HepG2 (cell line): ENCODE measurements at regions not wholly inside any gene's neighbourhood (a gene's known extent, or its start where the extent isn't known, plus 50 kb on each side); places are given as distances from the start of the nearest gene placed in this dataset.

ENCODE experiments used
- CAMTA2 ChIP-seq: sonication (generic); formaldehyde crosslinking; IDR thresholded peaks from 2 replicates; pipeline ENCODE4 v1.4.0; 2020; ENCODE audit warnings: mild to moderate bottlenecking, missing genetic modification reagents, borderline replicate concordance
- CEBPG ChIP-seq: IDR thresholded peaks from 2 replicates; pipeline ENCODE4 v1.6.1; 2016
- CHCHD3 ChIP-seq: sonication (generic); formaldehyde crosslinking; IDR thresholded peaks from 2 replicates; pipeline ENCODE4 v1.8.0; 2022; ENCODE audit warnings: mild to moderate bottlenecking, missing genetic modification reagents, moderate library complexity
- ELF1 ChIP-seq: sonication (generic); formaldehyde crosslinking; IDR thresholded peaks from 2 replicates; pipeline ENCODE4 v1.4.0; 2020; ENCODE audit warnings: missing genetic modification reagents
- ETV6 ChIP-seq: sonication (generic); formaldehyde crosslinking; conservative IDR thresholded peaks from 2 replicates; pipeline ENCODE4 v1.4.0; 2020; ENCODE audit warnings: missing genetic modification reagents
- GPN1 ChIP-seq: sonication (generic); formaldehyde crosslinking; IDR thresholded peaks from 2 replicates; pipeline ENCODE4 v1.5.1; 2020; ENCODE audit warnings: missing genetic modification reagents, borderline replicate concordance
- KLF15 ChIP-seq: sonication (generic); formaldehyde crosslinking; IDR thresholded peaks from 2 replicates; pipeline ENCODE4 v1.8.1; 2023; ENCODE audit warnings: borderline replicate concordance, mild to moderate bottlenecking, inconsistent platforms, missing genetic modification reagents, mixed read lengths
- MXD4 ChIP-seq: IDR thresholded peaks from 2 replicates; pipeline ENCODE4 v1.6.1; 2016; ENCODE audit warnings: mild to moderate bottlenecking, missing biosample characterization, missing genetic modification reagents
- NFKBIZ ChIP-seq: IDR thresholded peaks from 2 replicates; pipeline ENCODE4 v1.6.1; 2018; ENCODE audit warnings: missing genetic modification reagents, missing compliant biosample characterization
- PHB2 ChIP-seq: fragments of 450-650 bp; IDR thresholded peaks from 2 replicates; pipeline ENCODE4 v1.6.1; 2018; ENCODE audit not compliant: partially characterized antibody
- RORA ChIP-seq: sonication (generic); formaldehyde crosslinking; IDR thresholded peaks from 2 replicates; pipeline ENCODE4 v1.5.0; 2020; ENCODE audit warnings: mild to moderate bottlenecking, missing genetic modification reagents, moderate library complexity
- SAFB2 ChIP-seq: sonication (generic); formaldehyde crosslinking; IDR thresholded peaks from 2 replicates; pipeline ENCODE4 v1.5.1; 2020; ENCODE audit warnings: missing genetic modification reagents, low read depth, mild to moderate bottlenecking, borderline replicate concordance
- XRCC5 ChIP-seq: fragments of 200-400 bp; formaldehyde crosslinking; optimal IDR thresholded peaks from 2 replicates; pipeline ENCODE3; 2017; ENCODE audit warnings: mild to moderate bottlenecking, low read length
- ZNF34 ChIP-seq: sonication (generic); formaldehyde crosslinking; IDR thresholded peaks from 2 replicates; pipeline ENCODE4 v1.4.0; 2020; ENCODE audit warnings: mild to moderate bottlenecking, missing genetic modification reagents, borderline replicate concordance
- ZNF431 ChIP-seq: sonication (generic); formaldehyde crosslinking; IDR thresholded peaks from 2 replicates; pipeline ENCODE4 v1.9.0; 2022; ENCODE audit warnings: missing genetic modification reagents, low read depth, mild to moderate bottlenecking, borderline replicate concordance
- ZNF446 ChIP-seq: sonication (generic); formaldehyde crosslinking; IDR thresholded peaks from 2 replicates; pipeline ENCODE4 v1.5.0; 2020; ENCODE audit warnings: mild to moderate bottlenecking, missing genetic modification reagents
- TF ChIP-seq, protein P1 (sequence below): sonication (generic); formaldehyde crosslinking; IDR thresholded peaks from 2 replicates; pipeline ENCODE4 v1.9.0; 2021; ENCODE audit warnings: mild to moderate bottlenecking, missing genetic modification reagents
- TF ChIP-seq, protein P2 (sequence below): sonication (generic); formaldehyde crosslinking; conservative IDR thresholded peaks from 2 replicates; pipeline ENCODE4 v1.4.0; 2020; ENCODE audit warnings: missing genetic modification reagents
- TF ChIP-seq, protein P3 (sequence below): sonication (generic); formaldehyde crosslinking; IDR thresholded peaks from 2 replicates; pipeline ENCODE4 v1.4.0; 2020; ENCODE audit warnings: missing genetic modification reagents
- TF ChIP-seq, protein P4 (sequence below): sonication (generic); formaldehyde crosslinking; IDR thresholded peaks from 2 replicates; pipeline ENCODE4 v1.9.0; 2021; ENCODE audit warnings: missing genetic modification reagents, mild to moderate bottlenecking, borderline replicate concordance
- TF ChIP-seq, protein P5 (sequence below): IDR thresholded peaks from 2 replicates; pipeline ENCODE4 v1.6.1; 2016; ENCODE audit warnings: low read depth, borderline replicate concordance

DNA sequence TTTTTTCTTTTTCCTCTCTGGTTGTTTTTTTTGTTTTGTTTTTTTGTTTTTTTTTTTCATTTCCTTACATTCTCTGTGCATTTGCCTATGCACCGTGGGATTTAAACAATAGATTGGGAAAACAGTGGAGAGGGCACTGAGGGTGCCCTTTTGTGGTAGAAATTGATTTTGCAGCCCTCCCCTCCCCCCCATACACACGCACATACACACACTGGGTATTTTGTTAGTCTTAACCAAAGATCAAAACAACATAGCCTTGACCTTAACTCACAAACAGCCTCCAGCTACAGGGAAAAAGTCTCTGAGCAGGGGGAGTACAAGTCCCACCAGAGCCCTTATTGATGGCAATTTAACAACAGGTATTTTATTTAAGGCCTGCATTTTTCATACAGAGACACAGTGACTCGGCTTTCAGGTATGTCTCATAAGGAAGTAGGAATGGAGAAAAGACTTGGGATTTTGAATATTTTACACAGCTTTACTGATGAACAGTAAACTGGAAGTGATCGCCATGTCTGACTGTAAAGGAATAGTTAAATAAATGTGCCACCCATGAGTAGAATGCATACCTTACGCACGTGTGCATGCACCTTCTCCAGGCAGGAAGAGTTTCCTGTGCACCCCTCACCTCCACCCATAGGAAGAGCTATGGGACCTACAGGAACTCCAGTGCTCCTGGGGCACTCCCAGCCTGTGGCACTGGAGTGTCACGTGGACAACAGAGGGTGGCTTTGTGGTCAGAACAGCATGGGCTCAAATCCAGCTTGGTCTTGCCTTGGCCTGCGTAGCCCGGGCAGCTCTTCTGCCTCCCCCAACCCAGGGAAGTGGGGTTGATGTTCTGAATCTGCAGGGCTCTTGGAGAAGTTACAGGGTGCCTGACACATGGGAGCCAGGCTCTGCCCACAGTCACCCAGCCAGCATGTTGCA is 266.4 kb downstream of the ANAPC1 start (continued):
- TF ChIP-seq, protein P1, sequence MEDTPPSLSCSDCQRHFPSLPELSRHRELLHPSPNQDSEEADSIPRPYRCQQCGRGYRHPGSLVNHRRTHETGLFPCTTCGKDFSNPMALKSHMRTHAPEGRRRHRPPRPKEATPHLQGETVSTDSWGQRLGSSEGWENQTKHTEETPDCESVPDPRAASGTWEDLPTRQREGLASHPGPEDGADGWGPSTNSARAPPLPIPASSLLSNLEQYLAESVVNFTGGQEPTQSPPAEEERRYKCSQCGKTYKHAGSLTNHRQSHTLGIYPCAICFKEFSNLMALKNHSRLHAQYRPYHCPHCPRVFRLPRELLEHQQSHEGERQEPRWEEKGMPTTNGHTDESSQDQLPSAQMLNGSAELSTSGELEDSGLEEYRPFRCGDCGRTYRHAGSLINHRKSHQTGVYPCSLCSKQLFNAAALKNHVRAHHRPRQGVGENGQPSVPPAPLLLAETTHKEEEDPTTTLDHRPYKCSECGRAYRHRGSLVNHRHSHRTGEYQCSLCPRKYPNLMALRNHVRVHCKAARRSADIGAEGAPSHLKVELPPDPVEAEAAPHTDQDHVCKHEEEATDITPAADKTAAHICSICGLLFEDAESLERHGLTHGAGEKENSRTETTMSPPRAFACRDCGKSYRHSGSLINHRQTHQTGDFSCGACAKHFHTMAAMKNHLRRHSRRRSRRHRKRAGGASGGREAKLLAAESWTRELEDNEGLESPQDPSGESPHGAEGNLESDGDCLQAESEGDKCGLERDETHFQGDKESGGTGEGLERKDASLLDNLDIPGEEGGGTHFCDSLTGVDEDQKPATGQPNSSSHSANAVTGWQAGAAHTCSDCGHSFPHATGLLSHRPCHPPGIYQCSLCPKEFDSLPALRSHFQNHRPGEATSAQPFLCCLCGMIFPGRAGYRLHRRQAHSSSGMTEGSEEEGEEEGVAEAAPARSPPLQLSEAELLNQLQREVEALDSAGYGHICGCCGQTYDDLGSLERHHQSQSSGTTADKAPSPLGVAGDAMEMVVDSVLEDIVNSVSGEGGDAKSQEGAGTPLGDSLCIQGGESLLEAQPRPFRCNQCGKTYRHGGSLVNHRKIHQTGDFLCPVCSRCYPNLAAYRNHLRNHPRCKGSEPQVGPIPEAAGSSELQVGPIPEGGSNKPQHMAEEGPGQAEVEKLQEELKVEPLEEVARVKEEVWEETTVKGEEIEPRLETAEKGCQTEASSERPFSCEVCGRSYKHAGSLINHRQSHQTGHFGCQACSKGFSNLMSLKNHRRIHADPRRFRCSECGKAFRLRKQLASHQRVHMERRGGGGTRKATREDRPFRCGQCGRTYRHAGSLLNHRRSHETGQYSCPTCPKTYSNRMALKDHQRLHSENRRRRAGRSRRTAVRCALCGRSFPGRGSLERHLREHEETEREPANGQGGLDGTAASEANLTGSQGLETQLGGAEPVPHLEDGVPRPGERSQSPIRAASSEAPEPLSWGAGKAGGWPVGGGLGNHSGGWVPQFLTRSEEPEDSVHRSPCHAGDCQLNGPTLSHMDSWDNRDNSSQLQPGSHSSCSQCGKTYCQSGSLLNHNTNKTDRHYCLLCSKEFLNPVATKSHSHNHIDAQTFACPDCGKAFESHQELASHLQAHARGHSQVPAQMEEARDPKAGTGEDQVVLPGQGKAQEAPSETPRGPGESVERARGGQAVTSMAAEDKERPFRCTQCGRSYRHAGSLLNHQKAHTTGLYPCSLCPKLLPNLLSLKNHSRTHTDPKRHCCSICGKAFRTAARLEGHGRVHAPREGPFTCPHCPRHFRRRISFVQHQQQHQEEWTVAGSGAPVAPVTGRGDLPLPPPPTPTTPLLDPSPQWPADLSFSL (CRISPR knock-in tag), result no peak
- TF ChIP-seq, protein P2, sequence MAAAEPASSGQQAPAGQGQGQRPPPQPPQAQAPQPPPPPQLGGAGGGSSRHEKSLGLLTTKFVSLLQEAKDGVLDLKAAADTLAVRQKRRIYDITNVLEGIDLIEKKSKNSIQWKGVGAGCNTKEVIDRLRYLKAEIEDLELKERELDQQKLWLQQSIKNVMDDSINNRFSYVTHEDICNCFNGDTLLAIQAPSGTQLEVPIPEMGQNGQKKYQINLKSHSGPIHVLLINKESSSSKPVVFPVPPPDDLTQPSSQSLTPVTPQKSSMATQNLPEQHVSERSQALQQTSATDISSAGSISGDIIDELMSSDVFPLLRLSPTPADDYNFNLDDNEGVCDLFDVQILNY (CRISPR knock-in tag), result no peak
- no peak for TF ChIP-seq NFKBIZ (CRISPR knock-in tag)
- TF ChIP-seq XRCC5, result no peak
- 0 out of 2 replicates have a peak, but pooled peaks have one; percentile 27 for TF ChIP-seq CEBPG
- TF ChIP-seq ZNF431 (CRISPR knock-in tag), result no peak
- TF ChIP-seq, protein P3, sequence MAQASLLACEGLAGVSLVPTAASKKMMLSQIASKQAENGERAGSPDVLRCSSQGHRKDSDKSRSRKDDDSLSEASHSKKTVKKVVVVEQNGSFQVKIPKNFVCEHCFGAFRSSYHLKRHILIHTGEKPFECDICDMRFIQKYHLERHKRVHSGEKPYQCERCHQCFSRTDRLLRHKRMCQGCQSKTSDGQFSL, result no peak
- TF ChIP-seq ZNF446 (CRISPR knock-in tag), result no peak
- TF ChIP-seq, protein P4, sequence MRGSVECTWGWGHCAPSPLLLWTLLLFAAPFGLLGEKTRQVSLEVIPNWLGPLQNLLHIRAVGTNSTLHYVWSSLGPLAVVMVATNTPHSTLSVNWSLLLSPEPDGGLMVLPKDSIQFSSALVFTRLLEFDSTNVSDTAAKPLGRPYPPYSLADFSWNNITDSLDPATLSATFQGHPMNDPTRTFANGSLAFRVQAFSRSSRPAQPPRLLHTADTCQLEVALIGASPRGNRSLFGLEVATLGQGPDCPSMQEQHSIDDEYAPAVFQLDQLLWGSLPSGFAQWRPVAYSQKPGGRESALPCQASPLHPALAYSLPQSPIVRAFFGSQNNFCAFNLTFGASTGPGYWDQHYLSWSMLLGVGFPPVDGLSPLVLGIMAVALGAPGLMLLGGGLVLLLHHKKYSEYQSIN (CRISPR knock-in tag), result no peak
- no peak for TF ChIP-seq CAMTA2 (CRISPR knock-in tag)
- no peak for TF ChIP-seq MXD4 (CRISPR knock-in tag)
- TF ChIP-seq, protein P5, sequence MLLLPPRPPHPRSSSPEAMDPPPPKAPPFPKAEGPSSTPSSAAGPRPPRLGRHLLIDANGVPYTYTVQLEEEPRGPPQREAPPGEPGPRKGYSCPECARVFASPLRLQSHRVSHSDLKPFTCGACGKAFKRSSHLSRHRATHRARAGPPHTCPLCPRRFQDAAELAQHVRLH (CRISPR knock-in tag), result no peak
- TF ChIP-seq ZNF34 (CRISPR knock-in tag), result no peak
- no peak for TF ChIP-seq ETV6 (CRISPR knock-in tag)
- no peak for TF ChIP-seq GPN1 (CRISPR knock-in tag)
- TF ChIP-seq CHCHD3 (CRISPR knock-in tag), result no peak
- no peak for TF ChIP-seq SAFB2 (CRISPR knock-in tag)
- no peak; the same call in 1 of the 2 replicates for TF ChIP-seq ELF1
- no peak for TF ChIP-seq RORA (CRISPR knock-in tag)
- TF ChIP-seq PHB2, result no peak
- TF ChIP-seq KLF15 (CRISPR knock-in tag), result no peak
